ENCODE measurements at regions not wholly inside any gene's neighbourhood (a gene's known extent, or its start where the extent isn't known, plus 50 kb on each side); places are given as distances from the start of the nearest gene placed in this dataset.

- Mint-ChIP-seq H3K9me3 (peaks cover 17% of the 10 kb centered on the region), H3K4me3 (no peak overlapping the region), H3K36me3 (peaks cover 5% of the 10 kb centered on the region), H3K4me1 (no peaks in the 10 kb centered on the region), H3K27ac (no peak overlapping the region), H3K27me3 (ENCODE audit: low read depth) (no peaks in the 10 kb centered on the region)
- no peak for TF ChIP-seq CTCF (IDR thresholded peaks at IDR 0.05; ENCODE audit: unreplicated experiment)
- DNase-seq (ENCODE audit: low spot score in 2 of 2, unreplicated experiment in 2 of 2) = no peak
Measured at GRCh38 chr5:159549046-159549445, 218.8 kb upstream of the IL12B start.

- no peaks in the 10 kb centered on the region for H3K4me1 Mint-ChIP-seq
- no peak overlapping the region for H3K4me3 Mint-ChIP-seq
- no peak for TF ChIP-seq CTCF (IDR thresholded peaks at IDR 0.05; ENCODE audit: unreplicated experiment)
- H3K9me3 Mint-ChIP-seq = peaks cover 17% of the 10 kb centered on the region
- no peak for DNase-seq (ENCODE audit: low spot score in 2 of 2, unreplicated experiment in 2 of 2)
- H3K27me3 Mint-ChIP-seq (ENCODE audit: low read depth) = no peaks in the 10 kb centered on the region
- peaks cover 5% of the 10 kb centered on the region for H3K36me3 Mint-ChIP-seq
- no peak overlapping the region for H3K27ac Mint-ChIP-seq
Measured at GRCh38 chr5:159550951-159551350, 220.7 kb upstream of the IL12B start.

- H3K4me1 Mint-ChIP-seq = no peaks in the 10 kb centered on the region
- H3K4me3 Mint-ChIP-seq = no peak overlapping the region
- no peaks in the 10 kb centered on the region for H3K27me3 Mint-ChIP-seq (ENCODE audit: low read depth)
- no peak overlapping the region for H3K27ac Mint-ChIP-seq
- H3K9me3 Mint-ChIP-seq = peaks cover 9% of the 10 kb centered on the region
- DNase-seq (ENCODE audit: low spot score in 2 of 2, unreplicated experiment in 2 of 2) = no peak
- no peak for TF ChIP-seq CTCF (IDR thresholded peaks at IDR 0.05; ENCODE audit: unreplicated experiment)
- H3K36me3 Mint-ChIP-seq = peaks cover 3% of the 10 kb centered on the region
Measured at GRCh38 chr5:159552751-159553150, 222.5 kb upstream of the IL12B start.

GRCh38 chr5:159553792-159554191, 223.5 kb upstream of the IL12B start:
- Mint-ChIP-seq H3K4me1 (no peaks in the 10 kb centered on the region), H3K27me3 (ENCODE audit: low read depth) (no peaks in the 10 kb centered on the region), H3K4me3 (no peak overlapping the region), H3K9me3 (peaks cover 9% of the 10 kb centered on the region), H3K27ac (no peak overlapping the region), H3K36me3 (peaks cover 3% of the 10 kb centered on the region)
- TF ChIP-seq CTCF (IDR thresholded peaks at IDR 0.05; ENCODE audit: unreplicated experiment) = no peak
- no peak for DNase-seq (ENCODE audit: low spot score in 2 of 2, unreplicated experiment in 2 of 2)

GRCh38 chr5:159555084-159555483, 224.8 kb upstream of the IL12B start:
- DNase-seq (ENCODE audit: low spot score in 2 of 2, unreplicated experiment in 2 of 2) = no peak
- H3K36me3 Mint-ChIP-seq = peaks cover 3% of the 10 kb centered on the region
- no peak for TF ChIP-seq CTCF (IDR thresholded peaks at IDR 0.05; ENCODE audit: unreplicated experiment)
- H3K27ac Mint-ChIP-seq = no peak overlapping the region
- no peak overlapping the region for H3K4me3 Mint-ChIP-seq
- no peaks in the 10 kb centered on the region for H3K4me1 Mint-ChIP-seq
- peaks cover 9% of the 10 kb centered on the region for H3K9me3 Mint-ChIP-seq
- peaks cover 2% of the 10 kb centered on the region for H3K27me3 Mint-ChIP-seq (ENCODE audit: low read depth)

- Mint-ChIP-seq H3K4me1 (no peaks in the 10 kb centered on the region), H3K27me3 (ENCODE audit: low read depth) (peaks cover 5% of the 10 kb centered on the region), H3K9me3 (no peaks in the 10 kb centered on the region), H3K4me3 (no peak overlapping the region), H3K36me3 (no peaks in the 10 kb centered on the region), H3K27ac (no peak overlapping the region)
- DNase-seq (ENCODE audit: low spot score in 2 of 2, unreplicated experiment in 2 of 2) = no peak
- TF ChIP-seq CTCF (IDR thresholded peaks at IDR 0.05; ENCODE audit: unreplicated experiment) = no peak
Measured at GRCh38 chr5:159559337-159559736, 229.1 kb upstream of the IL12B start.

Measured in mesothelial cell of epicardium (in vitro differentiated cells).